Esophagus (tissue), 2 donors: ENCODE measurements at regions not wholly inside any gene's neighbourhood (a gene's known extent, or its start where the extent isn't known, plus 50 kb on each side); places are given as distances from the start of the nearest gene placed in this dataset.

Experiments used
- H3K27ac ChIP-seq, 2 donors: one replicate each; pipeline ENCODE4 v1.5.1; 2013; ENCODE audit warnings: low read depth in 2 of 2, mild to moderate bottlenecking in 2 of 2, inconsistent platforms in 1 of 2, low read length in 1 of 2, moderate library complexity in 1 of 2
- H3K27me3 ChIP-seq, 2 donors: one replicate each; pipeline ENCODE4 v1.6.1; 2013; ENCODE audit warnings: low read length in 2 of 2, control low read depth in 1 of 2, mild to moderate bottlenecking in 1 of 2; ENCODE audit not compliant: insufficient read depth in 2 of 2, control insufficient read depth in 1 of 2
- H3K36me3 ChIP-seq, 2 donors: one replicate each; pipeline ENCODE4 v1.6.1; 2013; ENCODE audit warnings: low read length in 1 of 2; ENCODE audit not compliant: control insufficient read depth in 2 of 2, insufficient read depth in 2 of 2
- H3K4me1 ChIP-seq, 2 donors: one replicate each; pipeline ENCODE4 v1.6.1; 2013; ENCODE audit warnings: low read length in 1 of 2; ENCODE audit not compliant: control insufficient read depth in 2 of 2, insufficient read depth in 2 of 2
- H3K4me3 ChIP-seq, 2 donors: one replicate each; pipeline ENCODE4 v1.5.1; 2013; ENCODE audit warnings: low read length in 2 of 2, mild to moderate bottlenecking in 2 of 2, low read depth in 1 of 2, moderate library complexity in 1 of 2
- H3K9me3 ChIP-seq, 2 donors: one replicate each; pipeline ENCODE4 v1.6.1; 2013; ENCODE audit warnings: mild to moderate bottlenecking in 2 of 2, low read depth in 1 of 2, low read length in 1 of 2, moderate library complexity in 1 of 2; ENCODE audit not compliant: control insufficient read depth in 2 of 2, insufficient read depth in 1 of 2
- WGBS, 2 donors: extraction: QIAGEN DNeasy Blood & Tissue Kit; methylation state at CpG; one replicate each; pipeline ENCODE4 v1.1.7; 2013; 5-methylcytosine and 5-hydroxymethylcytosine counted together
- donor health status: healthy with polysubstance abuse.
- donor health status: Bipolar disorder and iron deficiency.

GRCh38 chr3:193998628-193999195 lies 137.2 kb upstream of the HES1 start:
- no peaks in the 10 kb centered on the region for H3K9me3 ChIP-seq
- no peak overlapping the region for H3K27ac ChIP-seq
- whole genome bisulfite sequencing, 2 donors: 89 to 93% methylated on average over 12 of the region's 12 CpGs
- H3K4me3 ChIP-seq: no peak overlapping the region
- H3K27me3 ChIP-seq: no peaks in the 10 kb centered on the region
- no peaks in the 10 kb centered on the region for H3K36me3 ChIP-seq
- H3K4me1 ChIP-seq: peaks cover 0 to 2% of the 10 kb centered on the region in 2 donors

DNA sequence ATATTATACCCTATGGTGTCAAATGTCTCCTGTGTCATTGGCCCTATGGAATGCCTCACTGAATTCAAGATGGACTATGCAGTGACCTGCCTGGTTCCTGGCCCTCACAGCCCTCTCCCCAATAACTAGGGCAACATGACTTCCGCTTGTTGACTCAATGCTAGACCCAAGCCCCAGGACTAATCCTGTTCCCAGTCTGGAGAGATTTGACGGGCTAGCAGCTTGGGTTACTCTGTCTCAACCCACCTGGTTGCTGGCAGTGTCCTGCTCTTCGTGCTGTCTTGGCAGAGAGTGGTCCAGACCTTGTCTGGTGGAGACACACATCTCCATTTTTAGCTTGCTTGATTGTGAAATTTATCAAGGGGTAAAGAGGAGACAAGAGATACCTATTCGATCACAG lies 135.8 kb upstream of the HES1 start:
- Histone ChIP-seq H3K36me3 (no peaks in the 10 kb centered on the region), H3K9me3 (no peaks in the 10 kb centered on the region), H3K4me3 (no peak overlapping the region), H3K4me1 (peaks cover 0 to 4% of the 10 kb centered on the region in 2 donors), H3K27ac (no peak overlapping the region), H3K27me3 (no peaks in the 10 kb centered on the region)
- 93 to 95% methylated on average over 4 of the region's 4 CpGs for WGBS, 2 donors

DNA sequence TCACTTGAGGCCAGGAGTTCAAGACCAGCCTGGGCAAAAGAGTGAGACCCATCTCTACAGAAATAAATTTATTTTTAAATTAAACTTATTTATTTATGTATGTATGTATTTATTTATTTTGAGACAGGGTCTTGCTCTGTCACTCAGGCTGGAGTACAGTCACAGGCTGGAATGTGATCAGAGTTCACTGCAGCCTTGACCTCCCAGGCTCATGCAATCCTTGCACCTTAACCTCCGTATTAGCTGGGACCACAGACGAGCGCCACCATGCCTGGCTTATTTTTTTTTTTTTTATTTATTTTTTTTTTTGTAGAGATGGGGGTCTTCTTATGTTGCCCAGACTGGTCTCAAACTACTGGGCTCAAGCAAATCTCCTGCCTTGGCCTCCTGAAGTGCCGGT lies 135.2 kb upstream of the HES1 start:
- H3K4me1 ChIP-seq: peaks cover 0 to 4% of the 10 kb centered on the region in 2 donors
- no peaks in the 10 kb centered on the region for H3K36me3 ChIP-seq
- no peak overlapping the region for H3K4me3 ChIP-seq
- WGBS, 2 donors: 73 to 92% methylated on average over 4 of the region's 4 CpGs
- no peak overlapping the region for H3K27ac ChIP-seq
- no peaks in the 10 kb centered on the region for H3K9me3 ChIP-seq
- H3K27me3 ChIP-seq: no peaks in the 10 kb centered on the region

DNA sequence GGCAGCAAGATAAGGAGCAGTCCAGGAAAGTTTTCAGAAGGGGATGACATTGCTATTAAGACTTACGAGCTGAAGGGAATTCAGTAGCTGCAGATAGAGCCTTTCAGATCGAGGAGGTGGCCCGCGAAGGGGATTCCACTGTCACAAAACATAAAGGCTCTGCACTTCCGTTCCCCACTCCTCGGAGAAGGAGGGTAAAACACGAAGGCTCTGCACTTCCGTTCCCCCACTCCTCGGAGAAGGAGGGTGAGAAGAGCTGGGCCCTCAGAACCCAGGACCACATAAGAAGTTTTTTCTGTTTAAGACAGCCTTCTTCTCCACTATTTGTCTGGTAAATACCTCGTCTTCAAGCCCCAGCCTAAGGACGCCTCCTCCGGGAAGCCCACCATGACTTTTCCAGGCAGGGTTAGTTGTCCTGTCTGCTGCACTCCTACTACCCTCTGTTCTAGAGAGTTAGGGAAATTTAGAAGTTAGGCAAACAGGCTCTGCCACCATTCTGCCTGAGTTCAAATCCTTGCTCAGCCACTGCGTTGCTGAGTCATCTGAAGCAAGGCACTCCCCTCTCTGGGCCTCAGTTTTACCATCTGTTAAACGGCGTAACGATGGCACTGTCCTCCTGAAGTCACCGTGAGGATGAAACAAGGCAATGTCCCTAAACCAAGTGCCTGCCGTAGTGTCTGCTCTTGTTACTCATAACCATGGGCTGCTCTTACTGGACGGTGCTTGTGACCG lies 134.1 kb upstream of the HES1 start:
- Histone ChIP-seq H3K4me3 (no peak overlapping the region), H3K27ac (no peak overlapping the region), H3K27me3 (no peaks in the 10 kb centered on the region), H3K9me3 (no peaks in the 10 kb centered on the region), H3K4me1 (peaks cover 0 to 4% of the 10 kb centered on the region in 2 donors), H3K36me3 (no peaks in the 10 kb centered on the region)
- 83 to 91% methylated on average over 20 of the region's 20 CpGs for WGBS, 2 donors

GRCh38 chr3:194003114-194004057 lies 132.6 kb upstream of the HES1 start:
- no peaks in the 10 kb centered on the region for H3K27me3 ChIP-seq
- H3K9me3 ChIP-seq: no peaks in the 10 kb centered on the region
- 6 to 7% methylated on average over 57 to 58 of the region's 58 CpGs for WGBS, 2 donors
- H3K4me1 ChIP-seq: peaks cover 0 to 7% of the 10 kb centered on the region in 2 donors
- H3K36me3 ChIP-seq: no peaks in the 10 kb centered on the region
- H3K4me3 ChIP-seq: peak overlapping the region; percentile 28 to 36
- peak overlapping the region; percentile 90 to 98 for H3K27ac ChIP-seq

GRCh38 chr3:194005930-194006501 lies 129.9 kb upstream of the HES1 start:
- no peak overlapping the region for H3K27ac ChIP-seq
- no peaks in the 10 kb centered on the region for H3K9me3 ChIP-seq
- peaks cover 0 to 7% of the 10 kb centered on the region in 2 donors for H3K4me1 ChIP-seq
- no peaks in the 10 kb centered on the region for H3K36me3 ChIP-seq
- no peak overlapping the region for H3K4me3 ChIP-seq
- no peaks in the 10 kb centered on the region for H3K27me3 ChIP-seq
- 80 to 81% methylated on average over 4 of the region's 4 CpGs for WGBS, 2 donors

DNA sequence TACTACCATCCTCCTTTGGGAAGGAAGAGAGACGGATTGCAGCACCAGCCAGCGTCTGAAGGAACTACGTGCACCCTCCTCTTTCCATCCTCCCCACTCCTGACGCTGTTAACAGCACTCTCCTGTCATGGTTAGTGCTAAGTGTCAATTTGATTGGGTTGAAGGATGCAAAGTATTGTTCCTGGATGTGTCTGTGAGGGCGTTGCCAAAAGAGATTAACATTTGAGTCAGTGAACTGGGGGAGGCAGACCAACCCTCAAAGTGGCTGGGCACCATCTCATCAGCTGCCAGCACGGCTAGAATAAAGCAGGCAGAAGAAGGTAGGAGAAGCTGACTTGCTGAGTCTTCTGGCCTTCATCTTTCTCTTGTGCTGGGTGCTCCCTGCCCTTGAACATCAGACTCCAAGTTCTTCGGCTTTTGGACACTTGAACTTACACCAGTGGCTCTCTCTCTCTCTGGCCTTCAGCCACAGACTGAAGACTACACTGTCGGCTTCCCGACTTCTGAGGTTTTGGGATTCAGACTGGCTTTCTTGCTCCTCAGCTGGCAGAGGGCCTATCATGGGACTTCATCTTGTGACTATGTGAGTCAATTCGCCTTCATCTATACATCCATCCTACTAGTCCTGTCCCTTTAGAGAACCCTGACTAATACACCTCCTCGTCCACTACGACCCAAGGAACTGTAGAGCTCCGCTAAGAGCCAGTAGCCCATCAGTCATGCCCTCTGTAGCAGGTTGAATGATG lies 128.2 kb upstream of the HES1 start:
- Histone ChIP-seq H3K36me3 (no peaks in the 10 kb centered on the region), H3K27me3 (no peaks in the 10 kb centered on the region), H3K4me1 (peaks cover 0 to 7% of the 10 kb centered on the region in 2 donors), H3K4me3 (no peak overlapping the region), H3K9me3 (no peaks in the 10 kb centered on the region), H3K27ac (no peak overlapping the region)
- WGBS, 2 donors: 81 to 84% methylated on average over 13 of the region's 13 CpGs

GRCh38 chr3:194009019-194009418 lies 126.9 kb upstream of the HES1 start:
- 85 to 88% methylated on average over 5 of the region's 5 CpGs for WGBS, 2 donors

More at GRCh38 chr3:194009019-194009418, 126.9 kb upstream of the HES1 start:
- Histone ChIP-seq H3K9me3 (no peaks in the 10 kb centered on the region), H3K36me3 (no peaks in the 10 kb centered on the region), H3K27me3 (no peaks in the 10 kb centered on the region), H3K4me1 (peaks cover 0 to 3% of the 10 kb centered on the region in 2 donors), H3K4me3 (no peak overlapping the region), H3K27ac (no peak overlapping the region)
